Choroid plexus epithelial cell (primary cell): ENCODE measurements at regions not wholly inside any gene's neighbourhood (a gene's known extent, or its start where the extent isn't known, plus 50 kb on each side); places are given as distances from the start of the nearest gene placed in this dataset.

Source experiments
- DNase-seq: peaks from one replicate; pipeline ENCODE4 v3.0.0-alpha.2; 2010; ENCODE audit warnings: low read depth
- H3K4me3 ChIP-seq: 2 replicates; pipeline ENCODE4 v1.5.1; 2011; ENCODE audit warnings: low read depth, mild to moderate bottlenecking, control low read depth, low read length, moderate library complexity
- TF ChIP-seq, protein P1 (sequence below): conservative IDR thresholded peaks from 2 replicates; pipeline ENCODE4 v1.5.1; 2011; ENCODE audit warnings: low read depth, mild to moderate bottlenecking, control low read depth, inconsistent platforms, low read length, moderate library complexity

DNA sequence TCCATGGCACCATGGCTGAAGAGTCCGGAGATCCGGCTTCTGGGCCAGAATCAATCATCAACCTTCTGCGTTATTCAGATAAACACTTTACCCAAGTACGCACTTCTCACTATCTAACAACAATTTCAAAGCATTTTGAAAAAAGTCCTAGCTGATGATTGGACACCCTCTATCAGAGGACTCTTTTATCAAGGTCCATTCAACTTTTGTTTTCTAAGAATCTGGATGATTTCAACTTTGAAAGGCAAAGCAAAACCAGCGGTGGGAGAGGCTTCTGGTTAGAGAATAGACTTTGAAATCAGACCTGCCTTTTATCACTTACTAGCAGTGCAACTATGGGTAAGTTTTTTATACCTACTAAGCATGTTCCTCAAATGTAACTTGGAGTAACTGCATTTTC lies 293.6 kb upstream of the TNP1 start:
- TF ChIP-seq, protein P1, sequence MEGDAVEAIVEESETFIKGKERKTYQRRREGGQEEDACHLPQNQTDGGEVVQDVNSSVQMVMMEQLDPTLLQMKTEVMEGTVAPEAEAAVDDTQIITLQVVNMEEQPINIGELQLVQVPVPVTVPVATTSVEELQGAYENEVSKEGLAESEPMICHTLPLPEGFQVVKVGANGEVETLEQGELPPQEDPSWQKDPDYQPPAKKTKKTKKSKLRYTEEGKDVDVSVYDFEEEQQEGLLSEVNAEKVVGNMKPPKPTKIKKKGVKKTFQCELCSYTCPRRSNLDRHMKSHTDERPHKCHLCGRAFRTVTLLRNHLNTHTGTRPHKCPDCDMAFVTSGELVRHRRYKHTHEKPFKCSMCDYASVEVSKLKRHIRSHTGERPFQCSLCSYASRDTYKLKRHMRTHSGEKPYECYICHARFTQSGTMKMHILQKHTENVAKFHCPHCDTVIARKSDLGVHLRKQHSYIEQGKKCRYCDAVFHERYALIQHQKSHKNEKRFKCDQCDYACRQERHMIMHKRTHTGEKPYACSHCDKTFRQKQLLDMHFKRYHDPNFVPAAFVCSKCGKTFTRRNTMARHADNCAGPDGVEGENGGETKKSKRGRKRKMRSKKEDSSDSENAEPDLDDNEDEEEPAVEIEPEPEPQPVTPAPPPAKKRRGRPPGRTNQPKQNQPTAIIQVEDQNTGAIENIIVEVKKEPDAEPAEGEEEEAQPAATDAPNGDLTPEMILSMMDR: no peak
- H3K4me3 ChIP-seq: no peak overlapping the region
- no peak for DNase-seq

DNA sequence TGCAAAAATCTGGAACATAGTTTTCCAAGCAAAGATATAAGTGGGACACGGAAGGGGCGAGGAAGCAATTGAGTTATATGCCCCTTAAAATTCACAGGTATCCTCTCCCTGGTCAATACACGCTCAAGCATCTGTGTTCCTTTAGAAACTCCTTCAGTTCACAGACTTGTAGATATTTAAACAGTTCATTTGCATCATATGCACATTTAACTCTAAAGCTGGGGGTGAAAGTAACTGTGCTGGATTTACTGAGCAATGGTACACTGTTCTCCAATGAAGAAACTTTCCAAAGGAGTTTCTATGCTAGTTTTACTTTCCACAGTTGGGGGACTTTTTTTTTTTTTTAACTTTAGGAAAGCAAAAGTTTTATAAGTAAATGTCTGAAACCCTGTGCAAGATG lies 293.0 kb upstream of the TNP1 start:
- H3K4me3 ChIP-seq: no peak overlapping the region
- TF ChIP-seq, protein P1: no peak
- DNase-seq: no peak

DNA sequence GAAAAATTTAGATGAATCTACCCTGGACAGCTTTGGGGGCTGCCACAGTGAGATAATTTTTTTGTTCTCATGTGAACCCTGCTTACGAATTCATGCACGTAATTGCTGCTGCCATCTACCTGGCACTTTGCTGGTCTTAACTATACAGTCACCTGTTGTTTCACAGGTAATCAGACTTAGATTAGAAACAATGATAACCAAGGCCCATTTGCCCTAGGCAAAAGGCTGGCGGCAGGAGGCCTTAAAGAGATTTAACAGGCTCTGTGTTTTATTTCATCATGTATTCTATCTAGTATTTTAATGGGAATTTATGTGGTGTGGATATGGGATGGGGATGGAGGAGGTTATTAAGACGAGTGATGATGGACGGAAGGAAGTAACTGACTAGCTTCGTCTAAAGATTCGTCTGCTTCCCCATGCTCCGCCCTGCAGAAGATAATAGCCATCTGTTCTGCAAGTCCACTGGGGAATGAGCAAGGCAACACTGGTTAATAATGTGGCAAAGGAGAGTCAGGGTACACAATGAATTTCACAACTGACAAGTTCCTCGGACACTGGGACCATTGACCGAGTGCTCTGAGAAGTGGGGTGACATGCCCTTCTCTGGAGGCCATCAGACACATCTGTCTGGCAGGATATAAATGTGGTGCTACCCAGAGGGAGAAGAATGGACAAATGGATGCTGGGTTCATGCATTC lies 291.8 kb upstream of the TNP1 start:
- no peak overlapping the region for H3K4me3 ChIP-seq
- no peak for DNase-seq
- TF ChIP-seq, protein P1: no peak

DNA sequence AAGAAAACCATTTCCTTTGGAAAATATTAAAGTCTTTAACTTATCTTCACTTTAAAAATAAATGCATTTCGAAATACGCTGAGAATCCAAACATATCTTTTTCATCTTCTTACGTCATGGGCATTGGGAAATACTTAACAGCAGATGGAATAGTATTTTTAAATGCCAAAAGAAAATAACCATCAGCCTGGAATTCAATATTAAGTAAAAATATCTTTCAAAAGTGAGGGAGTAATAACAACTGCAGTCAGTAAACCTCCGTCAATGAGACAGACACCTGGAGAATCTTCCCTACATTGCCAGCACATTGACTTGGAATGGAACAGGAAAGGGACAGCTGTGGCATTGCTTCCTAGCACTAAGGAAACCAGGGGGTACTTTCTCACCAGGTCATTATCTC lies 290.4 kb upstream of the TNP1 start:
- TF ChIP-seq, protein P1: no peak
- DNase-seq: peak; percentile 81
- no peak overlapping the region for H3K4me3 ChIP-seq

DNA sequence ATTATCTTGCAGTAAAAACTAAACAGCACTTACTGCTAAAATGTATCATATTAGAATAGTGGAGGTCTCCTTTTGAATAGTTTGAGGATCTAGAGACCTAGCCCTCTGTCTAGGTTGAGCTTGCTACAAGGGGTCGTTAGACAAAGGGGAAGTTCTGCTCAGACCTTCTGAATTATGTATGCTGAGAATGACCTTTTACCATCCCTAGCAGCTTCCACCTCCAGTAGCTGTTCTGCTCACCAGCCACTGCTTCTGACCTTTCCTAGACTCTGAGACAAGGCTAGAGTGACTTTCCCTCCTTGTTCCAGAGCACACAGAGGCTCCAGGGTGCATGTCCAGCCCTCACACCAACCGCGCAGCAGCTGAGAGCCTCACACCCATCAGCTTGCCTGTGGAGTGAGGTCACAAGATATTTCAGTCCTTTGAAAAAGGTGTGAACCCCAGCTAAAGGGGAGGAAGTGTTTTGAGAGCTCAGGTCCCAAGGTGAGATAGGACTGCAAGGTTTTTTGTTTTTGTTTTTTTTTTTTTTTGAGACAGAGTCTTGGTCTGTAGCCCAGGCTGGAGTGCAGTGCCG lies 289.3 kb upstream of the TNP1 start:
- no peak for DNase-seq
- TF ChIP-seq, protein P1: no peak
- no peak overlapping the region for H3K4me3 ChIP-seq

DNA sequence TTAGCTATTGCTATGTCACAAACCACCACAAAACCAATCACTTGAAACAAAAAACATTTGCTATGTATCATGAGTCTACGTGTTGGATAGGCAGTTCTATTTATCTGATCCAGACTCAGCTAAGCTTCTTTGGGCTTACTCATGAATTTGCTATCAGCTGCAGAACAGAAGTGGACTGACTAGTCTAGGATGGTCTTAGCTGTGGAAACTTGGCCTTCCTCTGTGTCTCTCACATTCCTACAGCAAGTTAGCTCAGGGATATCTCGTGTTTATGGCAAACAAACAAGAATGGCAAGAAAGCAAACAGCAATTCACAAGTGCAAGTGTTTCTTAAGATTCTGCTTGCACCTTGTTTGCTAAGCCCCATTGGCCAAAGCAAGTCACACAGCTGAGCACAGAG lies 288.0 kb upstream of the TNP1 start:
- TF ChIP-seq, protein P1: no peak
- peak; percentile 19 for DNase-seq
- no peak overlapping the region for H3K4me3 ChIP-seq

DNA sequence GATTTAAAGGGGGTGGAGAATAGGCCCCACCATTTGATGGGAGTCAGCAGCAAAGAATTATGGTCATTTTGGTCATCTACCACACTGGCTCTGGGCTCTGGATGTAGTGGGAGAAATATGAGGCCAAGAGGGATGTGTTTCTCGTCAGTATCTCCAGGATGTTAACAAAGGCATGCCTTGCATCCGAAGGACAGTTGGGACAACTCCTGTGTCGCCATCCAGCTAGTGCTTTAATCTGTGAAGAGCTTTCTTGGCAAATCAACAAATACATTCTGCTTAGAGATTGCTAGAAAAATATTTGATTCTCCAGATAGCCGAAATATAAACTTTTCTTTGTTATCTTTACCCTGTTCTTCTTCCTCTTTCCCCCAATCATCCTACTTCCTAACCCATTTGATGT lies 287.1 kb upstream of the TNP1 start:
- TF ChIP-seq, protein P1: no peak
- no peak for DNase-seq
- no peak overlapping the region for H3K4me3 ChIP-seq
